ENCODE measurements at regions not wholly inside any gene's neighbourhood (a gene's known extent, or its start where the extent isn't known, plus 50 kb on each side); places are given as distances from the start of the nearest gene placed in this dataset.

DNA sequence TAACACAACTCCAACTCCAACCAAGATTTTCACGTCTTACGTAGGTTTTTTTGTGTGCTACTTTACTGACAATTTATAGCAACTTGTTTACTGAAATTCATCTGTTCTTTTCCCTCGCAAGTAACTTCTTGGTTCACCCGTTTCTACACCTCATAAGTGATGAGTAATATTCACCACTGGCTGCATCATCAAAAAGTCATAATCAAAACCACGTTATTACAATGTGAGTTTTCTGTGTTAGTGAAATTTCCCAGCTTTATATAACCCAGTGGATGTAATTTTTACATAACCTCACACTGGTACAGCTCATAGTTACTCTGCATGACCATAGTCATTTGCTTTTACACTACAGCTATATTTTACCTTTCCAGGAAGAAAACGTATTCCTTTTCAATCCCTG lies 401.1 kb upstream of the LYPLAL1 start:
- peak; percentile 38 for DNase-seq (ENCODE audit: low read depth)

DNA sequence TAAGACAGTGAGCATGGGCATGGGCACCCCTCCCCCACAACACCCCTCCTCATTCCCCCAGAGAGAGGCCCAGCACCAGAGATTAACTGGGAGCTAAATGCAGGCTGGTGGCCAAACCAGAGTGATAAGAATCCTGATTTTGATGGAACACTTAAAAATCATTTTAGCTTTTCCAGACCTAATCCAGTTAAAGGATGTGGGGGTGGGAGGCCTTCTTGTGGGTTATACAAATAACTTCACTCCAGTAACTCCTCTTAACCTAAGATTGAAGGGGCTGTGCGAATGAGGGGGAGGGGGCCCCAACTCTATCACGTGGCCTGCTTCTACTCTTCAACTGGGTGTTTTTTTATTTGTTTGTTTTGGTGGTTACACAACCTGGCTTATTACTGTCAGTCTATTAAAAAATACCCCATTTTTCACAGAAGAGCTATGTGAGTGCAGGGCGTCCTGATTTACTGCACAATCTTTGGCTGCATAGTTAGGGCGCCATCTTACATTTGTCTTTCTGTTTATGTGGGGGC lies 398.1 kb upstream of the LYPLAL1 start:
- no peak for DNase-seq (ENCODE audit: low read depth)

DNA sequence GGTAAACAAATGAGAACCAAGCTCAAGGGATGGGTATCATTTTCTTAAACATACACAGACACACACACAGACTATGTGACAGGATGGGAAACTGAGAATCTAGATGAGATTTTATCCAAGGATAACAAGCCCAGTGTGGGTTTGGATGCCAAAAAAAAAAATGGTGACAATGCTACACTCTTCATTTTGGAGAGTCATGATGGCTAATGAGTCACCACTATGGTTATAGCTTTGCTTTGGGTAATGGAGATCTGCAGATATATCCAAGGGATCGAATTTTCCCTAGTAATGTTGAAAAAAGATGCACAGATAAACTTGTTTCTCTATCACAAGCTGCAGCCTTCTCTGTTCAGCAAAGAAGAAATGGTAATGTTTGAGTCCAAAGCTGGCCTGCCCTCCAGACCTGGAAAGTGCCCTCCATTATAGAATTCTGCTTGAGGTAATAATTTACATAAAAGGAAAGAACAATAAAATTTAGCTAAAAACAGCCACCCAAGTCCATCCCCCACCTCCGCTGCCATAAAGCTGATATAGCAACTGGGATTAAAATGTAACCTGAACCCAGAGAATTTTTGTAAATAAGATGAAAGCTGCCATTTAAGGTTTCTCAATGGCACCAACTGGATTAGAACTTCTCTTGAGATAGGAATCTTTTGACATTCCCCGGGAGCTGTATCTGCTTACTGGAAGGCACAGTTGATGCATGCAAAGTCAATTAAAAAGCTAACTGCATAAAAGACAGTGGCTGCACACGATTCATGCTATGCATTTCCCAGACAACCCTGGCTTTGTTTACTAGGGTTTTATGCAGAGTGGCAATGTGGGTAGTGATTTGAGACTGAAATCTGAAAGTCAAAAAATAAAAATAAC lies 395.2 kb upstream of the LYPLAL1 start:
- no peak for DNase-seq (ENCODE audit: low read depth)

DNA sequence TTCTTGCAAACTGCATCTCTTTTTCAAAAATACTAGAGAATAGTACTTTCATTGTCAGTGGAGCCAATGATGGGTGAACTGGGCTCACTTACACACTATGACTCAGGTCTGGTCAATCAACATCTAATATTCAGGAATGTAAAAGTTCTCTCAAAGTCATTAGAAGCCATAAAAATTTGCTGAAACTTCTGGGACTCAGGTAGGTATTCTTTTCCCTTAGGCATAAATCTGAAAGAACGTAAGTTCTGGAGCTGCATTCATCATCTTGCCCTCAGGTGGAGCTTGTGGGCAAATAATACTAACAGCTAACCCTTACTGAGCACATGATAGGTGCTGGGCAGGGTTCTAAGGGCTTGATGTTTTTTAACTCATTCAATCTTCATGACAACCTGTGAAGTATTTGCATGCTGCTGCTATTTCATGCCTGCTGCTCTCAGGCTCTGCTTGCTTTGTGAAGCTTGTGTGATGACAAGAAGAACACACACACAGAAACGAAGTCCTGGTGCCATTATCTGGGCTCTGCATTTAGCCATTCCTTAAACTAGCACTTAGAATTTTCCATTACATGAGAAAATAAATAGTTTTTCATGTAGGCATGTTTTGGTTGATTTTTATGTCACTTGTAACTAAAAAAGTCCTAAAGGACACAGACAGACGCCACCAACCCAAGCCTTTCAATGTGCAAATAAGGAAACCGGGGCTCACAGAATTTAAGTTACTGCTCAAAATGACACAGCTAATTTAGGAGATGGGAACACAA lies 394.2 kb upstream of the LYPLAL1 start:
- DNase-seq (ENCODE audit: low read depth), result no peak

DNA sequence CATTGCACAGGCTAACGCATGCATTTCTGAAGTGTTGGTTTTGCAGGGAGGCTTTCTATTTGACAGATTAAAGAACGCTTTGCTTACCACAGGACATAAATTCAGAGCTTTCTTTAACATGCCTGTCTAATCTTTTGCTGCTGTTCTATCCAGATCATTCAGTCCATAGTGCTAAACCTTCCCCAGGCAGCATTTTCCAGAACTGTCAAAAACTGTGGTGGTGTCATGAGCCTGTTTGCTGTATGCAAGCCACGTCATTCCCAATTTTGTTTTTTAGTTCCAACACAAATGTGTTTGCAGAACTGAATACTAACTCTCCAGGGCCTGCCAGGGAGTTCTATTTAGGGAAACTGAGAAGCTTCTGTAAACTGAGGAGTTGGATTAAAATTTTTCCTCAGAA lies 390.5 kb upstream of the LYPLAL1 start:
- DNase-seq (ENCODE audit: low read depth), result no peak

DNA sequence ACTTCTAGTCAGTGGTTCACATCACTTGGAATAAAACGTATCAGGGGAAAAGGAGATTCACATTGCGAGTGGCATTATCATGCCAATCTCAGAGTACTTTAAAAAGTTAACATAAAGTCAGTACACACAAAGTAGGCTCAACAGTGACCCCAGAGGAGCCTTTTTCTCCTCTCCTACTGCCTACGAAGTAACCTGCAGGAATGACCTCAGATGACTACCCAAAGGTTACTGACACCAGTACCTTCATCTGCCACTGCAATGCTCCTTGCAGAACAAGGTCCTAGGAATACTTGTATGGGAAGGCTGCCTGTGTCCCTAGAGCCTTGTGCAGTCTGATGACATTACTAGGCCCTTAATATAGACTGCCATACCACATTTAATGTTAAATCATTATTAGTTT lies 389.8 kb upstream of the LYPLAL1 start:
- DNase-seq (ENCODE audit: low read depth), result no peak

DNA sequence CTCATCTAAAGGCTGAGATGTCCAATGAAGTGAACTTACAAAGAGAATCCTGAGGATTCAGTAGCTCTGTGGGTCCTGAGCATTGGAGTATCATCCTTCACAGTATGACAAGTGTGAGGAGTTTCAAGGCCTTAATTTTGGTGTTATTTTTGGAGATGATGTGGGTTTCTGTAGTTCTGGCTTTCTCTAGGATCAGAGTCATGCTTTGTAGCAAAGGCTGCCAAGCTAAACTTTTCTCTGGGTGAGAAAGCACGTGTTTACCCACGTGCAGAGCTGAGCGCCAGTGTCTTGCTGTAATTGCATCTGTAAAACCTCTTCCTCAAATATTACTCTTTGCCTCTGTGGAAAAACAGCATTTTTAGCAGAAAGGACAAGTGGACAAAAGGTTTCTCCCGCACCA lies 387.8 kb upstream of the LYPLAL1 start:
- DNase-seq (ENCODE audit: low read depth), result peak; percentile 36

DNA sequence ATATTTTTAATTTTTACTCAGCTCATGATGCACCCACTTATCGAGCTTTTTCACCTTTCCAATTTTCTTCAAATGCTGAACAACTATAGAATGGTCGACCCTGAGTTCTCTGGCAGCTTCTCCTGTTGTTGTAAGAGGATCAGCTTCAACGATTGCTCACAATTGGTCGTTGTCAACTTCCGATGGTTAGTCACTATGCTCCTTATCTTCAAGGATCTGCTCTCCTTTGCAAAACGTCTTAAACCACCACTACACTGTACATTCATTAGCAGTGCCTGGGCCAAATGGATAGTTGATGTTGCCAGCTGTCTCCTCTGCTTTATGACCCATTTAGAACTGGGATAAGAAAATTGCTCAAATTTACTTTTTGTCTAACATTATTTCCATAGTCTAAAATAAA lies 385.9 kb upstream of the LYPLAL1 start:
- no peak for DNase-seq (ENCODE audit: low read depth)

DNA sequence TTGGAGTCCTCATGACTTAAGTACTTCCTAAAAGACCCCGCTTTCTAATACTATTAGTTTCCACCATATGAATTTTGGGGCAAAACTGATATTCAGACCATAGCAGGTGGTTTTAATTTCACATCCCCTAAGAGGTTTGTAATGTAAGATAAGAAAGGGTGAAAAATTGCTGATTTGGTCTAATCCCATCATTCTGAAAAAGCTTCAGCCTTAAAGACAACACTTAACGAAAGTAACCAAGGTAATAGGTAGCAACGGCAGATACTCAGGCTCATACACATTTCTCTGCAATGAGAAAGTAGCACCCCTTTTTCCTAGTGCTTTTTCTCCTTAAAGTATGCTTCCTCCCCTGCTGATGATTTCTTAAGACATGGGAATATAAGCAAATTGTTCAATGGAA lies 376.9 kb upstream of the LYPLAL1 start:
- DNase-seq (ENCODE audit: low read depth), result no peak

DNA sequence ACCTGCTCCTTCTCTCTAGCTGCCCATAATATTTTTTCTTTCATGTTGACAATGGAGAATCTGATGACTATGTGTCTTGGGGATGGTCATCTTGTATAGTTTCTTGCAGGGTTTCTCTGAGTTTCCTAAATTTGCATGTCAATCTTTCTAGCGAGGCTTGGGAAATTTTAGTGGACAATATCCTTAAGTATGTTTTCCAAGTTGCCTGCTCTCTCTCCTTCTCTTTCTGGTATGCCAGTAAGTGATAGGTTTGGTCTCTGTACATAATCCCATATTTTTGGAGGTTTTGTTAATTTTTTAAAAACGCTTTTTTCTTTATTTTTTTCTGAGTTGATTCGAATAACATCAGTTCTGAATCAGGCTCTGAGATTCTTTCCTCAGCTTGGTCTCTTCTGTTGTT lies 370.9 kb upstream of the LYPLAL1 start:
- no peak for DNase-seq (ENCODE audit: low read depth)

DNA sequence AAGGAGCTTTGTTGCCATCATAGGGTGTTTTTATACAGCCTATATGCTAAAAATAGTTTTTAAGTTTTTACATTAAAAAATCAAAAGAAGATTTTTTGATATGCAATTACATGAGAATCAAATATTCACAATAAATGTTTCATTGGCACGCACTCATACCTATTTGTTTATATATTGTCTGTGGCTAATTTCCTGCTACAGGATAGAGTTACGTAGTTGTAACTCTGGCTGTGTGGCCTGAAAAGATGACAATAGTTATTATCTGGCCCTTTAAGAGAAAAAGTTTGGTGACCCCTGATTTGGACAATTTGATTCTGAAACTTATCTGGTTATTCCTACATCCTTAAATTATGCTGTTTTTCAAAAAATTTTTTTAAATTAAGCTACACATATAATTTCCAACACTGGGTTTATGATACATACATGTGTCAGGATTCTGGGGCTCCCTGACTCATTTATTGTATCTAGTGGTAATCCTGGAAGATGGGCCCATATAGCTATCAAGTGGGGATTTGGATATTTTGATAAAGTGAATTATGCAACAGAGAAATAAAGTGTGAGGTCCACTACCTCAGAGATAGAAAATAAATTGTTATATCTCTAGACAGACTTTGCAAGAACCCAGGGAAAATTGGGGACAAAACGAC lies 370.2 kb upstream of the LYPLAL1 start:
- DNase-seq (ENCODE audit: low read depth), result no peak

DNA sequence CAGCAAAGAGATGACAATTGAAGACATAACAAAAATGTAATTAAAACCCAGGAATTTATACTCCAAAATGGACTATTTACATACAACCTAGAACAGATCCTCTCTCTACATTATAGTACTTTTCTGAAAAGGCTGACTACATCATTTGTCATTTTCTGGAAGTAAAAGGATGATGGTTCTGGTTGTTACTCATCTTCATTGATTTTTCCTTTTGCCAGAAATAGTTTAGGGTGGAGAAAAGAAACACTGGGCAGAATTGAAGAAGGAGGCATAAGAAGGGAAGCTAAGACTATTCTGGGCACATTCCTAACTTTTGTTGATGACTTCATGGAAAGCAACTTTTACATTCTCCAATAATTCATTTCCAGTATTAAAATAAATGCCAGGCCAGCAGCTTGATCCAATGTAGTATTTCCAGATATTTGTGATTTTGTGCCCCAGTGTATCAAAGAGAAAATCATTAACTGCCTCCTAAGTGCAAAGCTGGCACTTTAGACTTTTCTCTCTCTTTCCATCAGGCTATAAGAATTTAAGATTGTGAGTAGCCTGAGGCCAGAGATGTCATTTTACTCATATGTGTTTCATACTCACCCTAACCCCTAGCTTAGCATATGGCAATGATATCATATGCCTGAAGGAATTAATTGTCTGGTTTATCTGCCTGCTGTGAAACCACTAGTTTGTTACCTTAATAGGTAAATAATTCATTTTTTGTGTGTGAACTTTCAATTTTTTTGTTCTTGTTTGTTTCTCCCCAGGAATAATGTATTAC lies 369.5 kb upstream of the LYPLAL1 start:
- DNase-seq (ENCODE audit: low read depth), result no peak

DNA sequence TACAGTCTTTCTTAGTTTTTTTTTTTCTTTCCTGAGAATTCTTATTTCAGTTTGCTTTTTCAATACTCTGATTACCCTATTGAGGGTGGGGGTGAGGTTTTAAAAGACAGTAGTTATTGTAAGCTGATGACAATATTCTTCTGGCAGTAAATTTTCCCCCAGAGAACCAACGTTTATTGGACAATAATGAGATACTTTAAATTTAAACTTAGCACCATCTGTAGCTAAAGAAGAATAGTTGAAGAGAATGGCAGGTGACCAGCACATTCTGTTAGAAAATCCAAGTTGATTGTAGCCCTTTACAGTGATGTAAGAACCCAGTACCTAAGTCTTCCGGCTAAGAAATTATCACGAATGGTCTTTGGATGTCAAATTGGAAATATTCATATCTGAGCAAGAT lies 364.6 kb upstream of the LYPLAL1 start:
- DNase-seq (ENCODE audit: low read depth), result no peak

DNA sequence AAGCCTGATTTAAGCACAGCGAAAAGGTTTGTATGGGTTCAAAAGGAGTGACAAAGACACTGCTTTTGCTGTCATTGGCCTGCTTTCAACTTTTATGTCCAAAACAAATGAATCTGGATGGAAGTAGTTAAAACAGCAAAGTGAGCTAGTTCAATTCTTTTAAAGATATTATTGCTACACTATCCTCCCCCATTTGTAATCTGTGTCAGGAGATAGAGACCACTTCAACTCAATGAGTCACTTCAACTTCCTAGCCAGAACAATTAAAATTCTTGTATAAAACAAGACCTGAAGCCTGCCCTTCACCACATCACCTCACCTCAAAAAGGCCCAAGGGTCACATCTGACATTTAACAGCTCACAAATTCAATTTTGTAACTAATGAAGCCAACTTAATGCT lies 364.1 kb upstream of the LYPLAL1 start:
- DNase-seq (ENCODE audit: low read depth), result no peak

DNA sequence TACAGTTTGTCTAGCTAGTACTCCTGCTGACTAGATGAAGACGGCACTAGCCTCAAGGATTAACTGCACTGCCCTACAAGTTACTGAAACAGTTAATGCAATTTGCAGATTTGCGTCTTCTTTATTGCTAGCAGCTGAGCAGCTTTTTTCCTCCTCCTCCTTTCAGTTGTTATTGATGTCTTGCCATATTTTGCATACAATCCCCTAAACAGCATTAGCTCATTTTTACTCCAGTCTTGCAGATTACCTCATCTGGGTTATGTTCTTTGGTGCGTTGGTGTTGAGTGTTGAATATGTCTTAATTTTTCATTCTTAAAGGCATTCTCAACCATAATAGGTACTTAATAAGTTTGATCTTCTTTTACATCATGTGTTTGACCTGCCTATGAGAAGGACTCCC lies 363.4 kb upstream of the LYPLAL1 start:
- DNase-seq (ENCODE audit: low read depth), result no peak

DNA sequence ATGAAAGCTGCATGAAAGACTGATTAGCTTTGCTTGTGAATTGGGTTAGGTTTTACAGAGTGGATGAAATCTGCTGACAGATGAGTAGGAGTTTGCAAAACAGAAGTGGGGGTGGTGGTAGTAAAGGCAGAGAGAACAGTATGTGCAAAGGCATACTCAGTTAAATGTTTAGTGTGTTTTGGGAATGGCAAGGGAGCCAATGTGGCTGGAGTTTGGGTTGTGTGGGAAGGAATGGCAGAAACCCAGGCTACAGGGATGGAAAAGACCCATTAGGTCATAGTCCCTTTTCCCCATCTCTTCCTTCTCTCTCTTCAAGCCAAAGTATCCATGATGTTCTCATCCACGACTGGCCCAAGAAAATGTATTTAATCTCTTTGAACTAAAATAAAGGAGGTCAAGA lies 362.2 kb upstream of the LYPLAL1 start:
- DNase-seq (ENCODE audit: low read depth), result no peak

DNA sequence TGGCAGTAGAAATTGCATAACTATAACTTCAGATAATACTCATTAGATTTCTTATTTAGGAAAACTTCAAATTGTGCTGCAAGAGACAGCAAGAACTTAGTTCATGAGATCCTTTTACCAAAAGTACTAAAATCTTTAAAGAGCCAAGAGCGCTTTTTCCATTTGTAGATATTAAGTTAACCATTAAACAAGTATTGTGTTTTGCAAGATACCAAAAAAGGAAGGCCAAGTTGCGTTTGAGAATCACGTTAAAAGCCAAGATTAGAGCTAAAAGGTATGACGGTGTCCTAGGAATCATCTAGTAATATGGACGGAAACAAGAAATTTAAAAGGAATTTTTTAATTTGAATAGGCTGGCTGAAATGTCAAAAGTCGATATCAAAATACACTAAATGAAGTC lies 361.3 kb upstream of the LYPLAL1 start:
- no peak for DNase-seq (ENCODE audit: low read depth)

DNA sequence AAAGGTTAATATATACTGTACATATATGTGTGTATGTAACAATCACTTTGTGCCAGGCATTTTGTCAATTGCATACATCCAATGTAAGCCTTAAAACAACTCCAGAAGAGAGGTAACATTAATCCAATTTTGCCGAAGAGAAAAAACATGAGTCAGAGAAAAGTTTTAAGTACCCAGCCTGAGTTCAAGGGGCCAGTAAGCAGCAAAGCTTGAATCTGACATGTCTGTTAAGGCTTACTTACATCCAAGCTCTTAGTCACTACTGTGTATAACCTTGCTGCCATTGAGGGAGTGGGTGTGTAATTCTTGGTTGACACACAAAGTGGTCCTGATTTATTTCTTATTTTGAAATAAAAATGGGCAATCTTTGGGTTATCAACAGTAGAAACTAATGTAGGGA lies 360.4 kb upstream of the LYPLAL1 start:
- no peak for DNase-seq (ENCODE audit: low read depth)

DNA sequence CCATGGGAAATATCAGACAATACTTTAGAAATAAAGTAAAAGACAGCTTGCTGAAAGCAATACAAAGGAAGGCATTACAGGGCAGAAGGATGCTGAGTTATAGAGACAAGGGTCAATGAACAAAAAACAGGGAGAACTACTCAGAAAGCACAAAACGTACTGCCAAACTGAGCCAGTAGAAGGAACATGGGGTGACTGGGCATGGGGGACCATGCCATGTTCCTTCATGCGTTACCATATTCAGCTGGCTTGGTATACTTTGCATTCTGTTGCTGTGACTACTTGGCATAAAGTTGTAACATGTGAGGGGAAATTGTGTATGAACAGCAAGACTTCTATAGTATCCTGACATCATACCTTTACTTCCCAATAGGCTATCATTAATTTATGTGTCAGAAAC lies 358.6 kb upstream of the LYPLAL1 start:
- DNase-seq (ENCODE audit: low read depth), result no peak

DNA sequence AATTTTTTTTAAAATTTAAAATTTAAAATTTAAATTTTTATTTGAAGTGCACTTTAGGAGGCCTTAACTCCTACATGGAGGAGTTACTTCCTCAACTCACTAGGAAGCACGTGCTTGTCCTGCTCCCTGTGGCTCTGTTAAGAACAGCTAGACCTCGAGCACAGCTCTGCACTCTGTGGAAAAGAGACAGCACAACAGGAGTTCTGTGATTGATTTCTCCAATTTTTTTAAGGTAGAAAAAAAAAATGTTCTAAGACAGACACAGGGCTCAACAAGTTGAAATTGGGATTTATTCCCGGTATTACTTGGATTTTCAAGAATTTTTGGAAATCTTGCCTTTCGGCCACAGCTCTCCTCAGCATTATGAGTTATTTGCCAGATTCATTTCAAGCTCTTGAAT lies 356.6 kb upstream of the LYPLAL1 start:
- DNase-seq (ENCODE audit: low read depth), result no peak

DNA sequence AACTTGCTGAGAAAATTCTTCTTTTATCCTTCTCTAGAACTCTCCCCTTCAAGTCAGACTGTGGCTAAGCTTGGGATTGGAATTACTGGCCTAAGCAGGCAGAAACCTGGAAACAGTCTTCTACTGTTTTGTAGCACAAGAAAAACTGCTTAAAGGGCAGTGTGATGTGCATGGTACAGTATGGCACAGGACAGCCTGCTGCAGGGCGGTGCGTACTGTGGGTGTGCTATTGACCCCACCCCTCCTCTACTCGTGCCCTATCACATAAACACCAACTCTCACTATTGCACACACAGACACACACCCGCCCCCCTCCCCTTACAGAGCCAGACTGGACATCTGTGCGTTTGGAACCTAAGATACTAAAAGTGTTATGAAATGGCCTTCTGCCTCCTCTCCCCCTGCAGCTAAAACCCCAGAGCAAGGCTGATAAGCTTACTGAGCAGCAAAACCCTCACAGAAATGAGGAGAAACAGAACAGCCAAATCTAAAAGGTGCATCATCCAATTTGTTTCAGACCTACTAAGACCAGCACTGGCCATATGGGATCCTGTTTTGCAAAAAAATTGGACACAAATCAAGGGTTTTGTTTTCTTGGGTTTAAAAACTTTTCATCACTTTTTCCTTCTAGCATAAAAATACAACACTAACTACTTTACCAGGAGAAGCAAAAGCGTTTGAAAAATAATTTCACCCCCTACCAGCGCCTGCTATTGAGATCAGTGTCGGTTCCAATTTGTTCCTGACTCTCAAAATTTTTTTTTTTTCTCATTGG lies 355.8 kb upstream of the LYPLAL1 start:
- DNase-seq (ENCODE audit: low read depth), result no peak
